K562 (cell line): ENCODE measurements at regions not wholly inside any gene's neighbourhood (a gene's known extent, or its start where the extent isn't known, plus 50 kb on each side); places are given as distances from the start of the nearest gene placed in this dataset.

Experiments
- CTCF ChIP-seq, 3 experiments: IDR thresholded peaks in 2 of 3; conservative IDR thresholded peaks in 1 of 3; 2 replicates each; pipeline ENCODE4 v1.5.1; 2011 to 2012; ENCODE audit warnings: low read length in 3 of 3, mild to moderate bottlenecking in 3 of 3, control low read depth in 2 of 3, improper control_type of control experiment in 1 of 3, inconsistent platforms in 1 of 3, low read depth in 1 of 3, mixed read lengths in 1 of 3, moderate library complexity in 1 of 3; ENCODE audit not compliant: insufficient read depth in 2 of 3
- DNMT1 ChIP-seq: fragments of 450-650 bp; IDR thresholded peaks from 2 replicates; pipeline ENCODE4 v1.6.1; 2016; ENCODE audit warnings: antibody characterized with exemption, mild to moderate bottlenecking
- EP300 ChIP-seq: IDR thresholded peaks from 2 replicates; pipeline ENCODE4 v1.6.1; 2012; ENCODE audit warnings: low read length, improper control_type of control experiment
- EZH2 ChIP-seq: IDR thresholded peaks from 2 replicates; pipeline ENCODE4 v1.6.1; 2012; ENCODE audit warnings: low read depth, mild to moderate bottlenecking, inconsistent platforms, low read length, borderline replicate concordance
- GABPB1 ChIP-seq: sonication (generic); formaldehyde crosslinking; IDR thresholded peaks from 2 replicates; pipeline ENCODE4 v1.8.0; 2022; ENCODE audit warnings: mild to moderate bottlenecking, missing genetic modification reagents
- HLTF ChIP-seq: fragments of 450-650 bp; IDR thresholded peaks from 2 replicates; pipeline ENCODE4 v1.6.1; 2016
- JUND ChIP-seq, 2 experiments: IDR thresholded peaks; 2 replicates in 1 of 2; 3 replicates in 1 of 2; pipeline ENCODE4 v1.6.1; 2011; ENCODE audit warnings: borderline replicate concordance in 2 of 2, low read depth in 2 of 2, low read length in 2 of 2, improper control_type of control experiment in 1 of 2, missing biosample characterization in 1 of 2, missing genetic modification characterization in 1 of 2, missing genetic modification reagents in 1 of 2
- MED1 ChIP-seq: sonication (generic); formaldehyde crosslinking; IDR thresholded peaks from 2 replicates; pipeline ENCODE4 v1.8.1; 2023; ENCODE audit warnings: missing genetic modification reagents, borderline replicate concordance
- POLR2A ChIP-seq: fragments of 450-650 bp; conservative IDR thresholded peaks from 2 replicates; pipeline ENCODE4 v1.6.1; 2016
- RAD21 ChIP-seq, 2 experiments: fragments of 250-450 bp in 1 of 2; fragments of 450-650 bp in 1 of 2; sonication (Bioruptor Pico) in 1 of 2; formaldehyde crosslinking in 1 of 2; IDR thresholded peaks in 1 of 2; conservative IDR thresholded peaks in 1 of 2; 2 replicates each; pipeline versions ENCODE4 v1.4.0 to v1.8.0; 2020 to 2022; ENCODE audit warnings: mild to moderate bottlenecking in 2 of 2, moderate library complexity in 1 of 2
- ZNF134 ChIP-seq: fragments of 250-450 bp; sonication (Bioruptor Pico); conservative IDR thresholded peaks from 2 replicates; pipeline ENCODE4 v1.4.0; 2020
- TF ChIP-seq, protein P1 (sequence below), 2 experiments: fragments of 450-650 bp in 1 of 2; sonication (generic) in 1 of 2; formaldehyde crosslinking; conservative IDR thresholded peaks; 2 replicates each; pipeline versions ENCODE4 v1.4.0 to v1.8.1; 2020 to 2022; ENCODE audit warnings: mild to moderate bottlenecking in 1 of 2, missing genetic modification reagents in 1 of 2

DNA sequence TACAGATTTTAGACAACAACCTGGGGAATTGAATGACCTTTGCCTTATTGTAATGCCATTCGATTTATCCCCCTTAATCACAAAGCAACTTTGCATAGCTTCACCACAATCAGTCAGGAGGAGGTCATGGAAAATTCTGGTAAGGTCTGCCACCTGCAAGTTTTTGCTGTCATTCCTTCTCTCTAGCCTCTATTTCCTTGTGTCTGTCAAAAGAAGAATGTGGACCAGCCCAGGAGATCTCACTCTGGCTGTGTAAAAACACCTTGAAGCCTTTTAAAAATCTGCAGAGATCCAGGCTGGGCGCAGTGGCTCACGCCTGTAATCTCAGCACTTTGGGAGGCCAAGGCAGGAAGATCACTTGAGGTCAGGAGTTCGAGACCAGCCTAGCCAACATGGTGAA, 74.1 kb upstream of the BZW1 start:
- TF ChIP-seq RAD21 (CRISPR knock-in tag; conservative IDR thresholded peaks at IDR 0.05 in 1 of 2, IDR thresholded peaks at IDR 0.05 in 1 of 2) (no peak), POLR2A (no peak), MED1 (CRISPR knock-in tag) (no peak), EP300 (no peak), HLTF (no peak), CTCF (IDR thresholded peaks at IDR 0.05 in 2 of 3, conservative IDR thresholded peaks at IDR 0.05 in 1 of 3; ENCODE audit: insufficient read depth in 2 of 3, low read depth in 1 of 3, low read length in 3 of 3) (no peak), JUND (IDR thresholded peaks at IDR 0.05; ENCODE audit: borderline replicate concordance, low read depth, low read length) (no peak), JUND (tag; IDR thresholded peaks at IDR 0.05; ENCODE audit: borderline replicate concordance, low read depth, low read length) (no peak), GABPB1 (no peak), DNMT1 (no peak), EZH2 (no peak), ZNF134 (CRISPR knock-in tag) (no peak)
- TF ChIP-seq, protein P1, sequence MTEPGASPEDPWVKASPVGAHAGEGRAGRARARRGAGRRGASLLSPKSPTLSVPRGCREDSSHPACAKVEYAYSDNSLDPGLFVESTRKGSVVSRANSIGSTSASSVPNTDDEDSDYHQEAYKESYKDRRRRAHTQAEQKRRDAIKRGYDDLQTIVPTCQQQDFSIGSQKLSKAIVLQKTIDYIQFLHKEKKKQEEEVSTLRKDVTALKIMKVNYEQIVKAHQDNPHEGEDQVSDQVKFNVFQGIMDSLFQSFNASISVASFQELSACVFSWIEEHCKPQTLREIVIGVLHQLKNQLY (CRISPR knock-in tag; conservative IDR thresholded peaks at IDR 0.05), result no peak
